Endodermal cell (in vitro differentiated cells): ENCODE measurements at regions not wholly inside any gene's neighbourhood (a gene's known extent, or its start where the extent isn't known, plus 50 kb on each side); places are given as distances from the start of the nearest gene placed in this dataset.

Experiments
- DNase-seq: peaks from one replicate; pipeline ENCODE4 v3.0.0-alpha.2; 2017
- H3K27ac ChIP-seq: 2 replicates; pipeline ENCODE4 v1.5.1; 2013; ENCODE audit warnings: mild to moderate bottlenecking, low read depth, low read length, moderate library complexity
- H3K27me3 ChIP-seq: 2 replicates; pipeline ENCODE4 v1.6.1; 2013; ENCODE audit warnings: mild to moderate bottlenecking, low read length, moderate library complexity; ENCODE audit not compliant: insufficient read depth, control insufficient read depth, poor library complexity, severe bottlenecking
- H3K36me3 ChIP-seq: 2 replicates; pipeline ENCODE4 v1.7.0; 2013; ENCODE audit warnings: mild to moderate bottlenecking, low read length, moderate library complexity; ENCODE audit not compliant: control insufficient read depth, insufficient read depth
- H3K4me1 ChIP-seq: one replicate; pipeline ENCODE4 v1.7.0; 2013; ENCODE audit warnings: low read length; ENCODE audit not compliant: control insufficient read depth, insufficient read depth
- H3K4me3 ChIP-seq: 2 replicates; pipeline ENCODE4 v1.5.1; 2013; ENCODE audit warnings: mild to moderate bottlenecking, low read length, moderate library complexity
- H3K9ac ChIP-seq: 2 replicates; pipeline ENCODE4 v1.6.1; 2013; ENCODE audit warnings: mild to moderate bottlenecking, low read length, moderate library complexity; ENCODE audit not compliant: poor library complexity, severe bottlenecking; ENCODE audit errors: extremely low read depth
- H3K9me3 ChIP-seq: 2 replicates; pipeline ENCODE4 v1.6.1; 2013; ENCODE audit warnings: mild to moderate bottlenecking, low read length, moderate library complexity; ENCODE audit not compliant: control insufficient read depth
- H3K27ac Mint-ChIP-seq: 2 replicates; pipeline ENCODE4 v1.8.0; 2020; ENCODE audit warnings: mixed read lengths
- H3K27me3 Mint-ChIP-seq: 2 replicates; pipeline ENCODE4 v1.8.0; 2021; ENCODE audit warnings: mild to moderate bottlenecking, mixed read lengths; ENCODE audit not compliant: insufficient read depth
- H3K36me3 Mint-ChIP-seq: 2 replicates; pipeline ENCODE4 v1.8.0; 2020; ENCODE audit warnings: low read depth, mixed read lengths
- H3K4me1 Mint-ChIP-seq: 2 replicates; pipeline ENCODE4 v1.8.0; 2020; ENCODE audit warnings: mixed read lengths
- H3K4me3 Mint-ChIP-seq: 2 replicates; pipeline ENCODE4 v1.8.0; 2020; ENCODE audit warnings: mild to moderate bottlenecking, moderate library complexity, mixed read lengths
- H3K9me3 Mint-ChIP-seq: 2 replicates; pipeline ENCODE4 v1.8.0; 2020; ENCODE audit warnings: mild to moderate bottlenecking, mixed read lengths
- WGBS, 2 experiments: methylation state at CpG; one replicate each; pipeline versions ENCODE4 v1.1.5 to v1.1.7; 2013; ENCODE audit warnings: missing lambda C conversion rate in 2 of 2, mixed read lengths in 1 of 2; ENCODE audit not compliant: insufficient coverage in 1 of 2, insufficient read length in 1 of 2; 5-methylcytosine and 5-hydroxymethylcytosine counted together
- TF ChIP-seq, protein P1 (sequence below): fragments of 200-600 bp; sonication (generic); conservative IDR thresholded peaks from 2 replicates; pipeline ENCODE4 v1.5.0; 2021; ENCODE audit warnings: antibody characterized with exemption, mild to moderate bottlenecking

DNA sequence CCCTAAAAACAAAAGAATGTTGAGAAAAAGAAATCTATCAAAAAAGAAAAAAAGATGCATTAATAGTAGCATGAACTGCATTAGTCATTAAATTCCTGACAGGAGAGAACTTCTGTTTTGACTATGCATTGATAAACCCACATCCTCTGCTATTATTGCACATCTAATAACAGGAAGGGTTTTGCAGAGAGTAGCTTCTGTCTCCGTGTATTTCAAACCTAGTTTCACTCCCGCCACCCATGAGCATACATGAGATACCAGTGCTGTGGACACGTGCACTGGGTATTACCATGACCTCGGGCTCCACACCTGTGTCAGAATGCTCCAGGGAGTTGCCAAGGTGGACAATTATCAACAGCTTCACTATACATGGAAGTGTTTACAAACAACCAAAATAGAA lies 449.1 kb upstream of the SOX5 start:
- peaks cover 15% of the 10 kb centered on the region for H3K4me1 Mint-ChIP-seq
- no peak for DNase-seq
- no peak overlapping the region for H3K27ac ChIP-seq
- H3K27me3 Mint-ChIP-seq: no peaks in the 10 kb centered on the region
- no peak overlapping the region for H3K4me3 Mint-ChIP-seq
- H3K36me3 Mint-ChIP-seq: no peaks in the 10 kb centered on the region
- H3K27me3 ChIP-seq: no peaks in the 10 kb centered on the region
- H3K9ac ChIP-seq: no peak overlapping the region
- no peaks in the 10 kb centered on the region for H3K9me3 Mint-ChIP-seq
- H3K4me3 ChIP-seq: no peak overlapping the region
- H3K27ac Mint-ChIP-seq: no peak overlapping the region
- H3K4me1 ChIP-seq: no peaks in the 10 kb centered on the region
- H3K36me3 ChIP-seq: no peaks in the 10 kb centered on the region
- TF ChIP-seq, protein P1, sequence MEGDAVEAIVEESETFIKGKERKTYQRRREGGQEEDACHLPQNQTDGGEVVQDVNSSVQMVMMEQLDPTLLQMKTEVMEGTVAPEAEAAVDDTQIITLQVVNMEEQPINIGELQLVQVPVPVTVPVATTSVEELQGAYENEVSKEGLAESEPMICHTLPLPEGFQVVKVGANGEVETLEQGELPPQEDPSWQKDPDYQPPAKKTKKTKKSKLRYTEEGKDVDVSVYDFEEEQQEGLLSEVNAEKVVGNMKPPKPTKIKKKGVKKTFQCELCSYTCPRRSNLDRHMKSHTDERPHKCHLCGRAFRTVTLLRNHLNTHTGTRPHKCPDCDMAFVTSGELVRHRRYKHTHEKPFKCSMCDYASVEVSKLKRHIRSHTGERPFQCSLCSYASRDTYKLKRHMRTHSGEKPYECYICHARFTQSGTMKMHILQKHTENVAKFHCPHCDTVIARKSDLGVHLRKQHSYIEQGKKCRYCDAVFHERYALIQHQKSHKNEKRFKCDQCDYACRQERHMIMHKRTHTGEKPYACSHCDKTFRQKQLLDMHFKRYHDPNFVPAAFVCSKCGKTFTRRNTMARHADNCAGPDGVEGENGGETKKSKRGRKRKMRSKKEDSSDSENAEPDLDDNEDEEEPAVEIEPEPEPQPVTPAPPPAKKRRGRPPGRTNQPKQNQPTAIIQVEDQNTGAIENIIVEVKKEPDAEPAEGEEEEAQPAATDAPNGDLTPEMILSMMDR: no peak
- 95 to 100% methylated on average over 3 to 4 of the region's 4 CpGs for WGBS, 2 experiments
- no peaks in the 10 kb centered on the region for H3K9me3 ChIP-seq

DNA sequence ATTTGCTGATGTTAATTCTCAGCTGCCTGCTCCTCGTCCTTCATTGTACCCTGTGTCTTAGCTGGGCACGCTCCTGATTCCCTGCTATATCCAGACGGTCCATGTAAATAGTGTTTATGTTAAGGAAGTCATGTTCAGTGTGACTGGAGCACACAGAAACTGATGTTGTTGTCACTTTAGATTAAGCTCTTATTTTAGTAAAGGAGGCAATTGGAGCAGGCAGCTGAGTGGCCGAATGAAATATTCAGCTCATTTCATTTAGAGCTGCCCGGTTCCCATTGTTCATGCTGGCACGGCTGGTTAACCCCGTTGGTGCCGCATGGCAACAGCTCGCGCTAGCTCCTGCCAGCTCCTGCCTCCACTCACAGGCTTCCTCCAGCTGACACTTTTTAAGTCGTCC lies 446.8 kb upstream of the SOX5 start:
- Histone ChIP-seq H3K9me3 (peaks cover 11% of the 10 kb centered on the region), H3K4me3 (no peak overlapping the region), H3K4me1 (no peaks in the 10 kb centered on the region), H3K36me3 (no peaks in the 10 kb centered on the region), H3K27me3 (no peaks in the 10 kb centered on the region), H3K9ac (no peak overlapping the region), H3K27ac (no peak overlapping the region)
- Mint-ChIP-seq H3K27ac (no peak overlapping the region), H3K4me1 (peaks cover 12% of the 10 kb centered on the region), H3K36me3 (peaks cover 6% of the 10 kb centered on the region), H3K27me3 (no peaks in the 10 kb centered on the region), H3K9me3 (peaks cover 14% of the 10 kb centered on the region), H3K4me3 (no peak overlapping the region)
- DNase-seq: peak; percentile 58
- TF ChIP-seq, protein P1: no peak
- 66 to 78% methylated on average over 10 to 11 of the region's 11 CpGs for WGBS, 2 experiments

DNA sequence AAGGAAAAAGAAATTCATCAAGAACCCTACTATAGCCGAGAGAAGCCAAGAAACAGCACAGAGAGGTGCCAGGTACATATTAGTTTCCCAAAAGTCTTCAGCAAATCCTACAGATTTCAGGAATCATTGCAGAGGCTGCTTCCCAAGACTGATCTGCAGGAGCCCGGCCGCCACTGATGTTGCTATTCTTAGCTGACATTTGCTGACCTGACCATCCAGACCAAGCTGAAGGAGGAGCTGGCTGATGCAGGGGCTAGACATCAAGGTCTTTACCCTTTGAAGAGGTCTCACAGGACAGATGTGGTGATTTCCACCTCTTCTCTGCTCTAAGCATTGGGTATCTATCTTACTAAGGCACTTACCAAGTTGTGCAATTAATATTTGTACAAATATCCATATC lies 444.8 kb upstream of the SOX5 start:
- no peak overlapping the region for H3K27ac Mint-ChIP-seq

More for the DNA sequence above, 444.8 kb upstream of the SOX5 start:
- Histone ChIP-seq H3K27ac (no peak overlapping the region), H3K4me1 (no peaks in the 10 kb centered on the region), H3K9ac (no peak overlapping the region), H3K4me3 (no peak overlapping the region), H3K9me3 (peaks cover 23% of the 10 kb centered on the region), H3K27me3 (no peaks in the 10 kb centered on the region), H3K36me3 (no peaks in the 10 kb centered on the region)
- Mint-ChIP-seq H3K9me3 (peaks cover 32% of the 10 kb centered on the region), H3K27me3 (no peaks in the 10 kb centered on the region), H3K4me1 (peaks cover 8% of the 10 kb centered on the region), H3K36me3 (peaks cover 21% of the 10 kb centered on the region), H3K4me3 (no peak overlapping the region)
- WGBS, 2 experiments: 69 to 91% methylated on average over 2 to 3 of the region's 3 CpGs
- TF ChIP-seq, protein P1: no peak
- no peak for DNase-seq
